GM12874 (cell line): ENCODE measurements at regions not wholly inside any gene's neighbourhood (a gene's known extent, or its start where the extent isn't known, plus 50 kb on each side); places are given as distances from the start of the nearest gene placed in this dataset.

Experiments used
- CTCF ChIP-seq: IDR thresholded peaks from 2 replicates; pipeline ENCODE4 v1.5.1; 2011; ENCODE audit warnings: low read depth, mild to moderate bottlenecking, control low read depth, low read length, moderate library complexity; ENCODE audit not compliant: insufficient read depth

GRCh38 chr2:228559774-228560415 lies 378.4 kb upstream of the SPHKAP start:
- no peak for TF ChIP-seq CTCF

- TF ChIP-seq CTCF = no peak
Observed at GRCh38 chr2:228556717-228557116, 375.2 kb upstream of the SPHKAP start.

- no peak for TF ChIP-seq CTCF
Observed at GRCh38 chr2:228549441-228550007, 368.0 kb upstream of the SPHKAP start.

GRCh38 chr2:228548230-228548629 lies 366.7 kb upstream of the SPHKAP start:
- no peak for TF ChIP-seq CTCF

- TF ChIP-seq CTCF = no peak
Observed at GRCh38 chr2:228545748-228546145, 364.3 kb upstream of the SPHKAP start.

GRCh38 chr2:228545041-228545747 lies 363.7 kb upstream of the SPHKAP start:
- TF ChIP-seq CTCF = no peak

- TF ChIP-seq CTCF = no peak
Observed at GRCh38 chr2:228543117-228543516, 361.6 kb upstream of the SPHKAP start.
